Kidney glomerular epithelial cell (primary cell): ENCODE measurements at regions not wholly inside any gene's neighbourhood (a gene's known extent, or its start where the extent isn't known, plus 50 kb on each side); places are given as distances from the start of the nearest gene placed in this dataset.

Source experiments
- DNase-seq: peaks from one replicate; lab custom pipeline; 2025; lab: John Stamatoyannopoulos, UW

GRCh38 chr13:82817133-82817532 lies 1065.1 kb downstream of the SLITRK1 start:
- DNase-seq = no peak

GRCh38 chr13:82815791-82816190 lies 1066.5 kb downstream of the SLITRK1 start:
- no peak for DNase-seq

- no peak for DNase-seq
Observed at GRCh38 chr13:82803341-82803740, 1078.9 kb downstream of the SLITRK1 start.

DNA sequence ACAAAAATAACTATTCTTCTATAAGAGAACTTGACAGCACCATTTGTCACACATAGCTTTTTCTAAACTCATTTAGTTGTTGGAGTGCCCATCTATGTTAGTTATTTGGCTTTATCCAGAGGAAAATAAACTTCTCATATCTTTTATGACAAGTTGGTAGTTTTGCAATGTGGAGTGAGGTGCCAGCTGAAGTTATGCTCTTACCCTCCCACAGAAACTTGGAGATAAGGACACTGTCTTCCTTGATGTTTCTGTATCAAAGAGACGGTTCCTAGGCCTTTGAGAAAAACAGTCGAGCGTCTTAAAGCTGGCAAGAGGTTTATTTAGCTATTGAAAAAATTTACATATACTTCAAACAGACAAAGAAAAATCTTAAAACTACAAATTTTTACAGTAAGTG lies 1079.7 kb downstream of the SLITRK1 start:
- DNase-seq = no peak

GRCh38 chr13:82800391-82800790 lies 1081.9 kb downstream of the SLITRK1 start:
- DNase-seq = peak; percentile 60

- DNase-seq = no peak
Observed at GRCh38 chr13:82797876-82798275, 1084.4 kb downstream of the SLITRK1 start.

DNA sequence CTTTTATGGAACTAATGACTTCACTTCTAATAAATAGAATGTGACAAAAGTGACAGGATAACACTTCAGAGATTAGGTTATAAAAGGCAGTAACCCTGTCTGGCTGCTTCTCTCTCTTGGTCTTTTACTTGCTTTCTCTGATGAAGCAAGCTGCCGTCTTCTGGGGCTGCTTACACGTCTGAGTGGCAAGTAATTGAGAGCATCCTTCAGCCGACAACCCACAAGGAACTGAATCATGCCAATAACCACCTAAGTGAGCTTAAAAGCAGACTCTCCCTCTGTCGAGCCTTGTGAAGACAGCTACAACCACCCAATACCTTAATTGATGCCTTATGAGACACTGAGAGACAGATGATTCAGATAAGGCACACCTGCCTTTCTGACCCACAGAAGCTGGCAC lies 1091.2 kb downstream of the SLITRK1 start:
- no peak for DNase-seq

- no peak for DNase-seq
Observed at GRCh38 chr13:82772816-82773215, 1109.5 kb downstream of the SLITRK1 start.

- no peak for DNase-seq
Observed at GRCh38 chr13:82766732-82767321, 1115.4 kb downstream of the SLITRK1 start.

- DNase-seq = no peak
Observed at GRCh38 chr13:82758044-82758443, 1124.2 kb downstream of the SLITRK1 start.

DNA sequence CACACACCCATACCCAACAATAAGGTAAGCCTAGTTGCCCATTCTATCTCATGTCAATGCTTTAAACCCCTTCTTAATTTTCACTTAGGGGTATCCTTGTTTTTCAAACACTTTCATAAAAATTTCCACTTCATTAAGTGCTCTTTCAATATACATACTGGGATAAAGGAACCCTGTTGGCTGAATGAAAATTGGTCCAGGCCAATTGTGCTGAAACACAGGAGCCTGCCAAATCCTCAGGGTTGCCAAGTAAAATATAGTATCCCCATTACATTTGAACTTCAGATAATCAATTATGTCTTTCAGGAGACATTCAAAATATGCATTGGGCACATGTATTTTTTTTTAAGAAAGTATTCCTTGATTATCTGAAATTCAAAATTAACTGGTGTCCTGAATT lies 1131.1 kb downstream of the SLITRK1 start:
- no peak for DNase-seq

DNA sequence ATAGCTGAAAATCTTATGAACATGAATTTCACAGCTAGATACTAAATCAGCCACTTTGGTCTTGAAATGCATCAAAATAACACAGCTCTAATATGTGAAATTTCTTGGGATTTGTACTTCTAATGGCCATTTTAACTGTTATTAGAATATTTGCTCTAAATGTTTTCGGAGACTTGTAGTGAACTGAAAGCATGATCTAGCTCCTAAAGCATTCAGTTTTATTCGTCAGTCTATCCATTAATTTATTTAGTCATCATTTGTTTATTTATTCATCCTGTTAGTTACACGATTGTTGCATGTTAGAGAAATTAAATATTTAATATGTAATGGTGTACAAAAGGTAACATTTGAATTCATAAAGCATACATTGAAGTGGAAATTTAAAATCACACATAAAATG lies 1132.7 kb downstream of the SLITRK1 start:
- DNase-seq = no peak

DNA sequence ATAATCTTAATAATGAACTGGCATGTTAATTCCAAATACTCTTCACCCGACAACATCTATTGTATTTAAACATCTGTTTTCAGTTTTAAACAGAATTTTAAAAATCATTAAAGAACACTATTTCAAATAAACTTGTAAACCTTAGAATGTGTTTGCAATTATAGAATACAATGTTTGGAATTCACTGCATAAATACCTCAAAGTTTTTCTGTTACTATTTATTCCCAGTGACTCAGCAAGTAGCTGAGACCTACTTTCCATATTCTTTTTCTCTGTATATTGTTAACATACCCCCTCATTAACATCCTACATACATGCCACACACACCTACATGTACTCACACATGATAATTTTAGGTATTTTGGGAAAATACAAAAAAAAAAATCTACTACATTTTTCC lies 1134.3 kb downstream of the SLITRK1 start:
- DNase-seq = peak; percentile 11

DNA sequence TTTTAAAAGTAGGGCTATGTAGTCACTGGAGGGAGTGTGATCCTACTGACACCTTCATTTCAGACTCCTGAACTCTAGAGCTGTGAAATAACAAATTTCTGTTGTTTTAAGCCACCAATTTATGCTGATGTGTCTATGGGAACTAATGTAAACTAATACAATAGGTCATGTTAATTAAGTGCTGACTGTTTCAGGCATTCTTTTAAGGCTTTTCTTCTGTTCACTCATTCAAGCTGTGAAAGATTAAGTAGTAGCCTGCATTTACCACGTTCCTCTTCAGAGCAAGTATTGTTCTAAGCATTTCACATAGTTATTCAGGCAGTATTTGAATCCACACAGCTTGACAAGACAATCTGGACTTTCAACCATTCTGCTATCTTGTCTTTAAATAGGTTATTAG lies 1135.0 kb downstream of the SLITRK1 start:
- DNase-seq = no peak

GRCh38 chr13:82740442-82740841 lies 1141.8 kb downstream of the SLITRK1 start:
- no peak for DNase-seq

- DNase-seq = no peak
Observed at GRCh38 chr13:82739881-82740280, 1142.4 kb downstream of the SLITRK1 start.

GRCh38 chr13:82729401-82729800 lies 1152.9 kb downstream of the SLITRK1 start:
- no peak for DNase-seq

- DNase-seq = no peak
Observed at GRCh38 chr13:82720986-82721385, 1161.3 kb downstream of the SLITRK1 start.

DNA sequence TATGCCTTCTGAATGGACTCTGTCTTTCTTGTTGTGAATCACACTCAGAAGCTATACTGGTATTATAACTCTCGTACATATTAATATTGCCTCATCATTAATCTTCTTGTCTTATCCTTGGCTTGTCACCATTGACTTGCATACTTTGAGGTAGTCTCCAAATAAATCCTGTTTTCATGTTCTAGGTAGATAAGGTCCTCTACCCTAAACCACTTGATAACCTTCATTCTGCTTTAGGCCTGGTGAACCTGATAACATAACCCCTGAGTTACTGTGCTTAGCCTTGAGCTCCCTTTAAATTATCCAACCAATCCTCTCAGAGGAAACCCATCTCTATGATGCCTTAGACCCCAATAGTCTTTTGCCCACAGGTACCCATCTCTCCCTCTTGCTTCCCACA lies 1162.3 kb downstream of the SLITRK1 start:
- DNase-seq = no peak

GRCh38 chr13:82717249-82717648 lies 1165.0 kb downstream of the SLITRK1 start:
- DNase-seq = peak; percentile 83

GRCh38 chr13:82713687-82714405 lies 1168.4 kb downstream of the SLITRK1 start:
- DNase-seq = no peak

DNA sequence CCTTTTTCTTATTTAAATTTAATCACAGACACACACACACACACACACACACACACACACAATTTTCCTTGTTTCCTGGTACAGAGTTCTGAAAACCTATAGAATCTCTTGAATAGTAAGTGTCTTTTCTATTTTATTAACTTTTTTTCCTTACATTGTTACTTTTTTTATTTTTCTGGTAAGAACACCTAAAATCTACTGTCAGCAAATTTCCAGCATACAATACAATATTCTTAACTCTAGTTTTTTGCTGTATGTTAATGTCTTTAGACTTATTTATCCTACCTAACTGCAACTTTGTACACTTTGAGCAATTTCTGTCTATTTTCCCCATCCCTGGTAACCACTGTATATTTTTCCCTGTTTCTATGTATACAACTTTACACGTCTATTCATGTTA lies 1179.8 kb downstream of the SLITRK1 start:
- DNase-seq = no peak

GRCh38 chr13:82701020-82701419 lies 1181.3 kb downstream of the SLITRK1 start:
- no peak for DNase-seq

- DNase-seq = no peak
Observed at GRCh38 chr13:82698941-82699340, 1183.3 kb downstream of the SLITRK1 start.
